ENCODE measurements at regions not wholly inside any gene's neighbourhood (a gene's known extent, or its start where the extent isn't known, plus 50 kb on each side); places are given as distances from the start of the nearest gene placed in this dataset.

DNA sequence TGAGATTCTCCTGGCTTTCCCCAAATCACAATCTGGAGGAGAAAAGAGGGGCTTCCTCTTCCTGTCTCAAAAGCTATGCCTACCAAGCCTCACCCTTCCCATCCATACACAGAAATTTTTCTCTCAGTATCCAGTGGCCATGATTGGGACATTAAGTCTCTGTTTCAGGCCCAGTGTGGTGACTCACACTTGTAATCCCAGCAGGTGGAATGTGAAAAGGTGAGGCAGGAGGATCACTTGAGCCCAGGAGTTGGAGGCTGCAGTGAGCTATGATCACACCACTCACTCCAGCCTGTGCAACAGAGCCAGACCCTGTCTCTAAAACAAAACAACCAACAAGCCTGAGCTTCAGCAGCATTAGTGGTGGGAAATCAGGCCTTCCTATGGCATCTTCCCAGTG lies 210.0 kb downstream of the OGFRL1 start (continued):
- TF ChIP-seq, protein P1, sequence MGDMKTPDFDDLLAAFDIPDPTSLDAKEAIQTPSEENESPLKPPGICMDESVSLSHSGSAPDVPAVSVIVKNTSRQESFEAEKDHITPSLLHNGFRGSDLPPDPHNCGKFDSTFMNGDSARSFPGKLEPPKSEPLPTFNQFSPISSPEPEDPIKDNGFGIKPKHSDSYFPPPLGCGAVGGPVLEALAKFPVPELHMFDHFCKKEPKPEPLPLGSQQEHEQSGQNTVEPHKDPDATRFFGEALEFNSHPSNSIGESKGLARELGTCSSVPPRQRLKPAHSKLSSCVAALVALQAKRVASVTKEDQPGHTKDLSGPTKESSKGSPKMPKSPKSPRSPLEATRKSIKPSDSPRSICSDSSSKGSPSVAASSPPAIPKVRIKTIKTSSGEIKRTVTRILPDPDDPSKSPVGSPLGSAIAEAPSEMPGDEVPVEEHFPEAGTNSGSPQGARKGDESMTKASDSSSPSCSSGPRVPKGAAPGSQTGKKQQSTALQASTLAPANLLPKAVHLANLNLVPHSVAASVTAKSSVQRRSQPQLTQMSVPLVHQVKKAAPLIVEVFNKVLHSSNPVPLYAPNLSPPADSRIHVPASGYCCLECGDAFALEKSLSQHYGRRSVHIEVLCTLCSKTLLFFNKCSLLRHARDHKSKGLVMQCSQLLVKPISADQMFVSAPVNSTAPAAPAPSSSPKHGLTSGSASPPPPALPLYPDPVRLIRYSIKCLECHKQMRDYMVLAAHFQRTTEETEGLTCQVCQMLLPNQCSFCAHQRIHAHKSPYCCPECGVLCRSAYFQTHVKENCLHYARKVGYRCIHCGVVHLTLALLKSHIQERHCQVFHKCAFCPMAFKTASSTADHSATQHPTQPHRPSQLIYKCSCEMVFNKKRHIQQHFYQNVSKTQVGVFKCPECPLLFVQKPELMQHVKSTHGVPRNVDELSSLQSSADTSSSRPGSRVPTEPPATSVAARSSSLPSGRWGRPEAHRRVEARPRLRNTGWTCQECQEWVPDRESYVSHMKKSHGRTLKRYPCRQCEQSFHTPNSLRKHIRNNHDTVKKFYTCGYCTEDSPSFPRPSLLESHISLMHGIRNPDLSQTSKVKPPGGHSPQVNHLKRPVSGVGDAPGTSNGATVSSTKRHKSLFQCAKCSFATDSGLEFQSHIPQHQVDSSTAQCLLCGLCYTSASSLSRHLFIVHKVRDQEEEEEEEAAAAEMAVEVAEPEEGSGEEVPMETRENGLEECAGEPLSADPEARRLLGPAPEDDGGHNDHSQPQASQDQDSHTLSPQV (IDR thresholded peaks at IDR 0.05) = no peak
- TF ChIP-seq PAX5 (IDR thresholded peaks at IDR 0.05; ENCODE audit: borderline replicate concordance, low read depth, low read length) = no peak
- no peak for TF ChIP-seq POU2F2 (IDR thresholded peaks at IDR 0.05; ENCODE audit: borderline replicate concordance, low read depth, low read length)
- no peak for TF ChIP-seq LARP7 (IDR thresholded peaks at IDR 0.05)
- no peak for TF ChIP-seq POLR2AphosphoS5 (IDR thresholded peaks at IDR 0.05; ENCODE audit: low read length)
- TF ChIP-seq CREB1 (IDR thresholded peaks at IDR 0.05; ENCODE audit: low read depth) = no peak
- no peak for TF ChIP-seq BACH1 (IDR thresholded peaks at IDR 0.05; ENCODE audit: borderline replicate concordance)

DNA sequence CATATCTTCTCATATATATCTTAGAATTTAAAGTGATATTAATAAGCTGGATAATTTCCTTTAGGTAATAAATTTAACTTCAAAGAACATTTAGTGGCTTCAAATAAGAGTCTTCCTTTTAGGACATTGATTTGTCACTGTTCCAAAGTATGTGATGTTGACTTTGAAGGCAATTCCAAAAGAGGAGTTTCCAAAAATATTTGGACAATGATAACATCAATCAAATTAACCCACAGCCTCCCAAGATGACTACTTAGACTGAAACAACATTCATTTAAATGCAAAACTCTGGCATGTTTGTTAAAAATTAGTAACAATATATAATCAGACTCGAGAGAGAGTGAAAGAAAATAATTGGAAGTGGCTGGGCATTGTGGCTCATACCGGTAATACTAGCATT lies 211.1 kb downstream of the OGFRL1 start:
- no peaks in the 10 kb centered on the region for H4K20me1 ChIP-seq (ENCODE audit: control insufficient read depth, insufficient read depth)
- H2AFZ ChIP-seq (ENCODE audit: control insufficient read depth, low read depth, low read length) = no peak overlapping the region
- SMC1A ChIA-PET (ENCODE audit: uncharacterized antibody, unreplicated experiment) = no interaction called here
- no peaks in the 10 kb centered on the region for H3K79me2 ChIP-seq (ENCODE audit: control insufficient read depth, insufficient read depth, low read length)
- H3K27me3 ChIP-seq (replicated peaks in 1 of 2; ENCODE audit: control insufficient read depth in 2 of 2, insufficient read depth in 2 of 2, low read length in 1 of 2) = no peaks in the 10 kb centered on the region
- CTCF ChIA-PET = interaction anchor here (1.9 kb wide), 1 partner anchor 9 kb away, joined by 7 read pairs; no protein-coding TSS in a partner anchor
- H3K36me3 ChIP-seq (ENCODE audit: control insufficient read depth in 2 of 2, insufficient read depth in 2 of 2, low read length in 1 of 2) = no peaks in the 10 kb centered on the region
- in situ Hi-C loops (cut with MboI) = no loop called here
- ATAC-seq (no peak), DNase-seq (ENCODE audit: low read depth, low spot score) (no peak), FAIRE-seq (no peak)
- RAD21 ChIA-PET (ENCODE audit: unreplicated experiment) = no interaction called here
- H3K4me2 ChIP-seq (ENCODE audit: control insufficient read depth, insufficient read depth) = no peak overlapping the region
- H3K9me3 ChIP-seq (replicated peaks; ENCODE audit: control insufficient read depth, insufficient read depth, low read length) = no peaks in the 10 kb centered on the region
- intact Hi-C loops (cut with micrococcal nuclease; ENCODE audit: unreplicated experiment) = no loop called here
- no peak overlapping the region for H3K4me3 ChIP-seq
- 43% methylated on average over 2 of the region's 2 CpGs for WGBS (ENCODE audit: insufficient coverage, insufficient replicate concordance, low lambda C conversion rate, missing lambda C conversion rate)
- peaks cover 5% of the 10 kb centered on the region; the same call in 1 of the 2 replicates for H3K4me1 ChIP-seq (ENCODE audit: control insufficient read depth, insufficient read depth, low read length)
- BruUV-seq (replicated peaks) = no TSS peak
- no peak overlapping the region for H3K9ac ChIP-seq (ENCODE audit: control insufficient read depth, insufficient read depth, low read length)
- no peak overlapping the region for H3K27ac ChIP-seq (ENCODE audit: control insufficient read depth, insufficient read depth)
- TF ChIP-seq MTA2 (IDR thresholded peaks at IDR 0.05; ENCODE audit: low read depth) (no peak), ZBED1 (IDR thresholded peaks at IDR 0.05; ENCODE audit: borderline replicate concordance) (no peak), RAD21 (IDR thresholded peaks at IDR 0.05; ENCODE audit: insufficient read depth, low read depth, low read length) (no peak), RBBP5 (conservative IDR thresholded peaks at IDR 0.05) (no peak)
- POLR2A ChIA-PET = no interaction called here
